ENCODE measurements at regions not wholly inside any gene's neighbourhood (a gene's known extent, or its start where the extent isn't known, plus 50 kb on each side); places are given as distances from the start of the nearest gene placed in this dataset.

DNA sequence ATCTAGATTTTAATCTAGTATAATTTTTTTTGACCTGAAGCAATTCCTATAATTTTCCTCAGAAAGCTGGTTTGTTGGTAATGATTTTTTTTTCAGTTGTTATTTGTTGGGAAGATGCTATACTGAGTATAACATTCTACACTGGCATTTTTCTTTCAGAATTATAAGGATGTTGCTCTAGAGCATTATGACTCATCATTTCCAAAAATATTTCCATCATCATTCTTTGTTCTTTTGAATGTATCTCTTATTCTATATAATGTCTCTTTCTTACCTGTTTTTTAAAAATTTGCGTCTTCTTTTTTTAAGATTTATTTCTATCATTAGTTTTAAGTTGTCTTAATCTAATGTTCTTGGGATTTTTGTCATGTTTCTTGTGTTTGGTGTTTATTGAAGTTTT lies 356.5 kb upstream of the KCND2 start:
- no peak for TF ChIP-seq L3MBTL2 (conservative IDR thresholded peaks at IDR 0.05)
- no peak for TF ChIP-seq FOXA1 (IDR thresholded peaks at IDR 0.05)
- TF ChIP-seq SP1 (IDR thresholded peaks at IDR 0.05) = no peak
- TF ChIP-seq FOXM1 (IDR thresholded peaks at IDR 0.05; ENCODE audit: borderline replicate concordance) = no peak
- no peak for TF ChIP-seq ELF4 (IDR thresholded peaks at IDR 0.05)
- TF ChIP-seq ARNT (IDR thresholded peaks at IDR 0.05) = no peak
- no peak for TF ChIP-seq CTBP1 (IDR thresholded peaks at IDR 0.05; ENCODE audit: borderline replicate concordance)
